NOMO-1 treated with dmso at 0.1 percent for 144 hours (cell line): ENCODE measurements at regions not wholly inside any gene's neighbourhood (a gene's known extent, or its start where the extent isn't known, plus 50 kb on each side); places are given as distances from the start of the nearest gene placed in this dataset.
"Not testable (repeated sequence)": the region's sequence is repeated elsewhere in the genome, so short reads cannot be mapped to it uniquely, and the experiment has no call there.

Experiments
- DNase-seq: peaks from one replicate; lab custom pipeline; 2025; ENCODE audit not compliant: unreplicated experiment; lab: John Stamatoyannopoulos, UW

DNA sequence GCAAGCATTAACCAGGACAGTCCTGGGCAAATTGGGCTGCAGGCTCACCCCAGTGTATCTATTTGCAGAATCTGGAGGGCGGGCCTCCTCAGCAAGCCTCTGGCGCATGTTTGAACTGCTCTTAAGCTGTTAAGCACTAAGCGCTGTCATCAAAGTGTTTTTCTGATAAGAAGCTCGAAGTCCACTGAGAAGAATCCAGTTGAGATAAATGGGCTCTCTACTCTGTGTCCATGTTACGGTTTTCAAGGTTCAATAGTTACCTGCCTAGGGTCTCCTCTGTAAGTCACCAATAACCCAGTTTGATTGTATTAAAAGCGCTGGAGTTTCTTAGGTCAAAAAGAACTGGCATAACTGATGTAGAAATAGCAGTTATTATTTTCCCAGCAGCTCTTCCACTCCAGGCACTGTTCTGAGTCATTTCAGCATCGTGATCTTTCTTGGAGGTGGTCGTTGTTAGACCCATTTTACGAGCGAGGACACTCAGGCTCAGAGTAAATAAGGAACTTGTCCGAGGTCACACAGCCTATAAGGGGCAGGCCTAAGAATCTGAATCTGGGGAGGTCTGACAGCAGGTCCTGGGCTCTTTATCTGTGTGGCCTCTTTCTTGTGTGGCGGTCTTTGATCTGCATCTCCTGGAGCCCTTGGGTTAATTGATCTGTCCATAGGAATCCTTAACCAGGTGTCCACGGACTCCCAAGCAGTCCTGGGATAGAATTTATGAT, 207.4 kb upstream of the ZNF217 start:
- DNase-seq: no peak

DNA sequence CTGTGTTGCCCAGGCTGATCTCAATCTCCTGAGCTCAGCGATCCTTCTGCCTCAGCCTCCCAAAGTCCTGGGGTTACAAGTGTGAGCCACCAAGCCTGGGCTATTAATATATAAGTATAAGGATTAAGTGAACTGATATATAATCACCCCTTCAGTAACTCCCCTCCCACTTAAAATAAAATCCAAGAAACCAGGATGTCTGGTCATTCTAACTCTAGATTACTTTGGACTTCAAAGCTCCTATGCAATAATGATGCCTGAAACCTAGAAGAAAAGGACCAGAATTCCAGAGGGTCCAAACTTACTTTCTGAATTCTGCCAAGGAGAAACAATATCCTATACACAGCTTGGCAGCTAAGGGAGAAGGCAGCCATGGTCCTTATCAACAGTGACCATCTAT, 206.8 kb upstream of the ZNF217 start:
- no peak for DNase-seq

DNA sequence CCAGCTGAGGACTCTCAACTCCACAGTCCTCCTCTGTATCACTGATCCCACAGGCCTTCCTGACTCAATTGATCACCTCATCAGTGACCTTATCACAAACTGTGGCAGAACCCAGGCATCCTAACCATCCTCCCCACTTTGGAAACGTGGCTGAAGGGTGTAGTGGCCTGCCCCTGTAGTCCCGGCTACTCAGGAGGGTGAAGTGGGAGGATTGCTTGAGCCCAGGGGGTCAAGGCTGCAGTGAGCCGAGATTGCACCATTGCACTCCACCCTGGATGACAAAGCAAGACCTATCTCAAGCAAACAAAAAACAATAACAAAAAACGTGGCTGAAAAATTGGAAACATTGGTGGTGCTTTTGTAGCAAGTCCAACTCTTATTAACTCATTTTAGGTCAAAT, 203.4 kb upstream of the ZNF217 start:
- DNase-seq: no peak

DNA sequence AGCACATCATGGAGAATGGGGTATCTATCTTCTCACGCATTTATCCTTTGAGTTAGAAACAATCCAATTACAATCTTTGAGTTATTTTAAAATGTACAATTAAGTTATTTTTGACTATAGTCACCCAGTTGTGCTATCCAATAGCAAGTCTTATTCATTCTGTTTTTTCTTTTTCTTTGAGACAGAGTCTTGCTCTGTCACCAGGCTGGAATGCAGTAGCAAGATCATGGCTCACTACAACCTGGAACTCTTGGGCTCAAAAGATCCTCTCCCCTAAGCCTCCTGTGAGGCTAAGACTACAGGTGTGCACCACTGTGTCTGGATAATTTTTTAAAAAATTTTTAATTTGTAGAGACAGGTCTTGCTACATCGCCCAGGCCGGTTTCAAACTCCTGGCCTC, 201.5 kb upstream of the ZNF217 start:
- no peak for DNase-seq

DNA sequence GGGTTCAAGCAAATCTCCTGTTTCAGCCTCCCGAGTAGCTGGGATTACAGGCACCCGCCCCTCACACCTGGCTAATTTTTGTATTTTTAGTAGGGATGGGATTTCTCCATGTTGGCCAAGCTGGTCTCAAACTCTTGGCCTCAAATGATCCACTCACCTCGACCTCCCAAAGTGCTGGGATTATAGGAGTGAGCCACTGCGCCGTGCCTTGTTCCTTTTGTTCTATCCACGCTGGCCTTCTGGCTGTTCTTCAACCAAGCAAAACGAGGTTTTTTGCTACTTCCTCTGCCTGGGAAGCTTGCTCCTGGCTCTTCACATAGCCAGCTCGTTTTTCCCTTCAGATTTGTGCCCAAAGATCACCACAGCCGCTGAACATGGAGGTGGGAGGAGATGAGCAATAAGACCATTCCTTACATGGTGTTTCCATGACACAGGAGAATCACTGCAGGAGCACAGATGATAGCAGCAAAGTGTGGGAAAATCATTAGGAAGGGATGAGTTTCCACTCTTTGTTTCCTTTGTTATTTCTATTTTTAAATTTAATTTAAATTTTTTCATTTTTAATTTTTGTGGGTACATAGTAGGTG, 201.0 kb upstream of the ZNF217 start:
- no peak for DNase-seq

DNA sequence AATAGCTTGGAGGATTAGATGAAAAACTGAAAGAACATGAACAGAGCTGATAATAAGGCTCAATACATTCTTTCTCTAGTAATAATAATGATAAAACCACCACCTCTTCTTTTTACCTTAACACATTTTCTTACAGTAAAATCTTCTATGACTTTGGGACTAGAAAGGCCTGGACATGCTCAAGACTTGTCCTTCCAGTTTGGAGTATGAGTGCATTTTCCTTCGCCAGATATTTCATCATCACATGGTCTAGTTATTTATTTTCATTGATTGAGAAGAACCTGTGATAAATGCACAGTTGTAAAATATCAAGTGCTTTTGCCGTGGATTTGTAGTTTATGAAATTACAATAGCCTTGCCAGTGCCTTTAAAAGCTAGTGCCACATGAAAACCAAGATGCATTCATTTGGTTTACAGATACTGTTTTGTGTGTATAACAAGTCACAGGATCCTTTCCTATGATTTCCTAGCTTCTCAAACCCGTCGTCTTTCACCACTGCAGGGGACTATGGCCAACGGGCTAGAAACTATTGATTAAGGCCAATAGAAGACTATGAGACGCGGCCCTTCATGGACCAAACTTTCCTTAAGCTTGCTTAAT, 200.2 kb upstream of the ZNF217 start:
- no peak for DNase-seq

DNA sequence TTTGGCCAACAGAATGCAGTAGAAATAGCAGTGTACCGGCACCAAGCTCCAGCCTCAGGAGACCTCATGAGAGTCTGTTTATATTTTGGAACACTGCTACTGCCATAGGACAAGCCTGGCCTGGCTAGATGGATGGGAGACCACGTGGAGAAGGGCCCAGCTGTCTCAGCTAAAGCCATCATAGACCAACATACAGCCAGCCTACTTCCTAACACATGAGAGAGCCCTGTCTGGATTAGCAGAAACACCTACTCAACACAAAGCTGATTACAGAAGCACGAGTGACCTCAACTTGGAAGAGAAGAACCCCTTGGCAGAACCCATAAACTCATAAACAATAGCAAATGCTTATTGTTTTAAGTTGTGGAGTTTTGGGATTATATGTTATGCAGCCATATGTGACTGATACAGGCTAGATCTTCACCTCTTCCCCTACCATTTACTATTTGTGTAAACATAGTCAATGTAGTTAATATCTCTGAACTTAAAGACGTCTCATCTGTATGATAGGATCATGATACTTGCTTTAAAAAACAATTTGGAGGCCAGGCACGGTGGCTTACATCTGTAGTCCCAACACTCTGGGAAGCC, 199.4 kb upstream of the ZNF217 start:
- DNase-seq: no peak

DNA sequence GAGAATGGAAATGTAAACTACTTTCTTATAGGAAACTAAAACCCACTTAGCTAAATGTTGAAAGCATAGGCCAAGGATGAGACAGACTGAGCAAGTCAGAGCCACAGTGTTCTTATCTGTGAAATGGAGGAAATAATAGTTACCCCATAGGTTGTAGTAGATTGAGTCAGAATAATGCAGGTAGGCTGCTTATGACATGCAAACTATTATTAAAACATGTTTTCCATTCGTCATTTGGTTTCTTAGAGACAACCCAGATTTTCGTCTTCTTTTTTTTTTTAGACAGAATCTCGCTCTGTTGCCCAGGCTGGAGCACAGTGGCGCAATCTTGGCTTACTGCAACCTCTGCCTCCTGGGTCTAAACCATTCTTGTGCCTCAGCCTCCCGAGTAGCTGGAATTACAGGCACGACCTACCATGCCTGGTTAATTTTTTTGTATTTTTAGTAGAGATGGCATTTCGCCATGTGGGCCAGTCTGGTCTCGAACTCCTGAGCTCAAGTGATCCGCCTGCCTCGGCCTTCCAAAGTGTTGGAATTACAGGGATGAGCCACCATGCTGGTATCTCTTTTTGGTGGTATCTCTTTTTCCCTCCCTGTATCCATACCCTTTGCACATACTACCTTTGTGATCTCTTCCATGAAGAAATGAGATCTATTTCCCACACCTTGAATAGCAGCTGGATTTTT, 196.5 kb upstream of the ZNF217 start:
- no peak for DNase-seq

DNA sequence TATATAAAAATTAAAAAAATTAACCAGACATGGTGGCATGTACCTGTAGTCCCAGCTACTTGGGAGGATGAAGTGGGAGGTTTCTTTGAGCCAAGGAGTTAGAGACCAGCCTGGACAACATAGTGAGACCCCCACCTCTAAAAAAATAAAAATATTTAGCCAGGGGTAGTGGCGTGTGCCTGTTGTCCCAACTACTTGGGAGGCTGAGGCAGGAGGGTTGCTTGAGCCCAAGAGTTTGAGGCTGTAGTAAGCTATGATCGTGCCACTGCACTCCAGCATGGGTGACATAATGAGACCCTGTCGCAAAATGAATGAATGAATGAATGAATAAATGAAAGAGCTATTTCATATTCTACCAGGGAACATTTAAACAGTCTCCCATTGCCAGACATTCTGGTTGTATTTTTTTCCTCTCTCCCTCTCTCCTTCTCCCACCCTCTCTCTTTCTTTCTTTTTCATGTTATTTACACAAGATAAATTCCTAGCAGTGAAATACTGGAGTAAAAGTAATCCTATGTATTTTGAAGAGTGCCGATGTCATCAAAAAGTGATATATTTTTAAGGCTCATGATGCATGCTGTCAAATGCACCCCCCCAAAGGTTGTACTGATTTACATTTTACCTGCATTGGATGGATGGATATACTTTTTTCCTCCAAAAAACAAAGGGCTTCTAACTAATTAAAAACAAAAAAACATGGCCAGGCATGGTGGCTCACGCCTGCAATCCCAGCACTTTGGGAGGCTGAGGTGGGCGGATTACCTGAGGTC, 194.8 kb upstream of the ZNF217 start:
- DNase-seq: no peak

DNA sequence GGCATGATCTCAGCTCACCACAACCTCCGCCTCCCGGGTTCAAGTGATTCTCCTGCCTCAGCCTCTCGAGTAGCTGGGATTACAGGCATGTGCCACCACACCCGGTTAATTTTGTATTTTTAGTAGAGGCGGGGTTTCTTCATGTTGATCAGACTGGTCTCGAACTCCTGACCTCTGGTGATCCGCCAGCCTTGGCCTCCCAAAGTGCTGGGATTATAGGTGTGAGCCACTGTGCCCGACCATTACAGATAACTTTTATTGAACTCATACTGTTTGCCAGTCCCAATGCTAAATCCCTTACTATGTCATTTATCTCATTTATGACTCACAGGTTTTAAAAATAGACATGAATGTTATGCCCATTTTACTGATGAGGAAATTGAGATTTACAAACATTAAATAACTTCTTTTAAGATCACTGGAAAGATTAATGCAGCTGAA, 193.9 kb upstream of the ZNF217 start:
- not testable (repeated sequence) for DNase-seq

DNA sequence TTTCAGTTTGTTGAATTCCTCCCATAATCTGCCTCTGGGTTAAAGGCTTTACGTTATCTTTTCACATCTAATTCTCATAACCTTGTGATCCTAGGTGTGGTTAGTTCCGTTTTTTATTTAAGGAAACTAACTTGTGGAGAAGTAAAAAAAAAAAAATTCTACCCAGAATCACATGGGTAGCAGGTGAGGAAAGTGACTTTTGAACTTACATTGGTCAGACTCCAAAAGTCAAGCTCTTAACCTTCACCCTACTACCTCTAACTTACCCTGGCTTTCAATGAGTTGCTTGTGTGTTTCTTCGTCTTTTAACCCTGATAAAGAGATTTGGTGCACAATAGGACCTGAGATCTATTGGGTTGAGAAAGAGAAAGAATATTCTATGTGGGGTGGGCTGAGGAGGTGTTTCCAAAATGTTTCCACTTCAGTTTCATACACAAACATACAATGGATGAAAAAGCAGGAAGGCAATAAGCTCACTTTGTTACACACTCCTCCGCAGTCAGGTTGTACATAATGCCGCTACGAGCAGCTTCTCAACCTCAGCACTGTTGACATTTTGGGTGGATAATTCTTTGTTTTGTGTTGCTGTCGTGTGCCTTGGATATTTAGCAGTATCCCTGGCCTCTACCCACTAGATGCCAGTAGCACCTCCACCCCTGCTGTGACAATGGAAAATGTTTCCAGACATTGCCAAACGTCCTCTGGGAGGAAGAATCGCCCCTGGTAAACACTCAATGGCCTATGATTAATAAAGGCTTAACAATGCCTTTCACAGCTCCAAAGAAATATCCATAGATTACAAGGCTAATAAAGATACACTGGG, 193.0 kb upstream of the ZNF217 start:
- DNase-seq: no peak

DNA sequence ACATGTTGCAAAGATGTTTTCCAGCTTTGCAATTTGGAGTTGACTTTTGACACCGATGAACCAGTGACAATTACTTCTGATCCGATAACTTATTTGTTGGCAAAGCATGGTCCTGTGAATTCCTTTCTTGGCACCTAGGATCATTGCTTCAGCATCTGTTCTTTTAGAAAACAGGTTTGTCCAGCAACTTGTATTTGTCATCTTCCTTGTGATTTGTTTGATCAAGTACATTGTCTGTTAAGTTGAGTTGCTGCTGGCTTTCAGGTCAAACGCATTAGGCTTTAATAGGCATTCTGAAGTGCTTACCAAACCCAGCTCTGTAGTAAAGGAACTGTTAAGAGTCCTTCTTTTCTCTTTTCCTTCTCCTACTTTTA, 192.4 kb upstream of the ZNF217 start:
- no peak for DNase-seq

DNA sequence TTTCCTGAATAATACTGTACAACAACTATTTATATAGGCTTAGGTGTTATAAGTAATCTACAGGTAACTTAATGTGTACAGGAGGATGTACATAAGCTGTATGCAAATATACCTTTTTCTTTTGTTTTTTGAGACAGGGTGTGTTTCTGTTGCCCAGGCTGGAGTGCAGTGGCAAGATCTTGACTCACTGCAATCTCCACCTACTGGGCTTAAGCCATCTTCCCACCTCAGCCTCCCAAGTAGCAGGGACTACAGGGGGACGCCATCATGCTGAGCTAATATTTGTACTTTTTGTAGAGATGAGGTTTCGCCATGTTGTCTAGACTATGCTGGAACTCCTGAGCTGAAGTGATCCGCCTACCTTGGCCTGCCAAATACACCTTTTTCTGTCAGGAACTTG, 191.7 kb upstream of the ZNF217 start:
- no peak for DNase-seq

DNA sequence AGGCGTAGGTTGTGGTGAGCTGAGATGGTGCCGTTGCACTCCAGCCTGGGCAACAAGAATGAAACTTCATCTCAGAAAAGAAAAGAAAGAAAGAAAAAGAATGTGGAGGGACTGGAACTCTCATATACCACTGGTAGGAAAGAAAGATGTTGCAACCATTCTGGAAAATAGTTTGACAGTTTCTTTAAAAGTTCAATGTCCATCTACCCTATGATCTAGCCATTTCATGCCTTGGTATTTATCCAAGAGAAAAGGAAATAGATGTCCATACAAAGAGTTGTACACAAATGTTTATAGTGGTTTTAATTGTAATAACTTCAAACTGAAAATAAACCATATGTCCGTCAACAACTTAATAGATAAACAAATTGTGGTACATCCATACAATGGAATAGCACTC, 190.1 kb upstream of the ZNF217 start:
- no peak for DNase-seq

DNA sequence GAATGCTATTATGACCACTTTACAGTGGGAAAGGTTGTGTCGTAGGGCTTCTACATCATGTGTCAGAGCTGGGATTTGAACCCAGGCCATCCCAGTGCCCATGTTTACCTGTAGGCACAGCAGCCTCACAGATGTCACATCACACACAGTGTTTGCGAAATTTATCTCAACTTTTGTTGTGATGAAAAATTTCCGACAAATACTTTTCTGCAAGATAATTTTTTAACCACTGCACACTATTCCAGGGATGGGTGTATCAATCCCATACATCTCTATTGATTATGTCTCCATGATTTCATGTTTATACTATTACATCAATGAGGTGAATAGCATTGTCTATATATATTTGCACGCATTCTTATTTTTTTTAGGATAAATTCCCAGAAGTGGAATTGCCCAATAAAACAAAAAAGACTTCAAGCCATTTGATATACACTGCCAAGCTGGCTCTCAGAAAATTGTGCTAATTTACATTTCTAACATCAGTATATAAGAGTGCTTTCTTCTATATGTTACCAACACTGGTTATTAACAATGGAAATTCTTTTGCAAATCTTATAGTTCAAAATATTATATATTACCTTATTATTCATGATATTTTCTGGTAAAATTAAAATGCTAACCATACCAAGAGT, 189.1 kb upstream of the ZNF217 start:
- DNase-seq: no peak

DNA sequence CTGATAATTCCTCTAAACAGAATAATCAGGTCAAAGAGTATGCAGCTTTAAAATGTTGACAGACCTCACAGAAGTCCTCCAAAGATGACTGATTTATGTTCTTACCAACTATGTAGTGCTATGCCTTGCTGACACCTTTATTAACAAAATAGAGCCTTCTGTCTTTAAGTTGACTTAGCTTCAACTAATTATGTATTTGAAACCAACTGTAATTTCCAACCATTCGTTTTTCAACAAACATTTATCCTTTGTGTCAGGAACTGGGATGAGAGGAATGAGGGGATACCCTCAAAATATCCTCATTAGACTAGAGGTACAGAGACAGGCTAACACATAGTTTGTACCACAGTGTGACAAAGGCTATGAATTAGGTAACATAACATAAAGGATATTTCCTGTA, 186.2 kb upstream of the ZNF217 start:
- DNase-seq: no peak

DNA sequence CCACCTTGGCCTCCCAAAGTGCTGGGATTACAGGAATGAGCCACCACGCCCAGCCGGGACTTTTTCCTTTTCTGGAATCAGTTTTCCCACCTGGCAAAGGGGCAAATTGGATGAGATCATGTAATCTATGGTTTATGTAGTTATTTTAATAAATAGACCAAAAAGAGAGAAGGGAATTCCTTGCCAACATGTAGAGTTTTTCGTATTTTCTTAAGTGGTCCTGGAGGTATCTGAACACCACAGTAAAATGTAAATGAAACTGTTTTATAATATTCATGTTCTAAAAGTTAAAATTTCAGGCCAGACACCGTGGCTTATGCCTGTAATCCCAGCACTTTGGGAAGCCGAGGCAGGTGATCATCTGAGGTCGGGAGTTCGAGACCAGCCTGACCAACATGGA, 185.1 kb upstream of the ZNF217 start:
- no peak for DNase-seq

DNA sequence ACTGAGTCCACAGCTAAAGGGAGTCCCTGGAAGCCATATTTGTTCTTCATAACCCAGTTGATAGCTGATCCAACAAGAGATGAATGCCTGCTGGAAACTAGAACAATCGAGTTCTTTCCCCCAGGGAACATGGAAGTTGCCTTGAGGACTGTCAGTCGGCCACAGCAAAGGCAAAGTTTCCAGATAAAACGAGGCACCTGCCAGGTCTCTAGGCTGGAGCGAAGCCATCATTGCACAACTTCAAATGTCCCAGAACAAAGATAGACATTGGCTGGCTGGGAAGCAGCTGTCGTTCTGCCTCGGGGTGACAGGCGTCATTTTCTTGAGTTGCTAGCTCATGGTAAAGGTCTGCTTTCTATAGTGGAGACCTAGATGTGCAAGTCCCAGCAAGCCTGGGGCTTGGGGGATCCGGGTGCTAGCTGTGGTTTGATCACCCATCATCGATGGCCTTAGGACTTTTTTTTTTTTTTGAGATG, 184.4 kb upstream of the ZNF217 start:
- no peak for DNase-seq

DNA sequence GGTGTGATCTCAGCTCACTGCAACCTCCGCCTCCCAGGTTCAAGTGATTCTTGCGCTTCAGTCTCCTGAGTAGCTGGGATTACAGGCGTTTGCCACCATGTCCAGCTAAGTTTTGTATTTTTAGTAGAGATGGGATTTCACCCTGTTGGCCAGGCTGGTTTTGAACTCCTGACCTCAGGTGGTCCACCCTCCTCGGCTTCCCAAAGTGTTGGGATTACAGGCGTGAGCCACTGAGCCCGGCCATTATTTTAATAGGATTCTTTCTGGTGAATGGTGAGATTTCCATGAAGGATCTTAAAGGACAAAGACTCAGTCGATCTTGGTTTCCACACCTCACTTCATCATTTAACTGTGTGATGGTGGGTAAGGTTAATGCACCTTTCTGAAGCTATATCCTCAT, 183.8 kb upstream of the ZNF217 start:
- DNase-seq: not testable (repeated sequence)

DNA sequence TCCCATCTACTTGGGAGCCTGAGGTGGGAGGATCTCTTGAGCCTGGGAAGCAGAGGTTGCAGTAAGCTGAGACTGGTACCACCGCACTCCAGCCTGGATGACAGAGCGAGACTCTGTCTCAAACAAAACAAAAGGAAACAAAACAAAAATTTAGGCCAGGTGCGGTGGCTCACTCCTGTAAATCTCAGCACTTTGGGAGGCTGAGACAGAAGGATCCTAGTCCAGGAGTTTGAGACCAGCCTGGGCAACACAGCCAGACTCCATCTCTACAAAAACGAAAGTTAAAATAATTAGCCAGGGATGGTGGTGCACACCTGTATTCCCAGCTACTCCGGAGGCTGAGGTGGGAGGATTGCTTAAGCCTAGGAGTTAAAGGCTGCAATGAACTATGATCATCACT, 183.2 kb upstream of the ZNF217 start:
- DNase-seq: no peak
